ENCODE measurements at regions not wholly inside any gene's neighbourhood (a gene's known extent, or its start where the extent isn't known, plus 50 kb on each side); places are given as distances from the start of the nearest gene placed in this dataset.

- TF ChIP-seq CTCF (conservative IDR thresholded peaks at IDR 0.05; ENCODE audit: low read depth, low read length), result no peak
- no peak for TF ChIP-seq POLR2A (IDR thresholded peaks at IDR 0.05; ENCODE audit: low read depth, low read length)
- no peak for TF ChIP-seq RAD21 (IDR thresholded peaks at IDR 0.05; ENCODE audit: low read length)
- TF ChIP-seq ELK1 (IDR thresholded peaks at IDR 0.05; ENCODE audit: borderline replicate concordance, low read depth, low read length), result no peak
- no peak for TF ChIP-seq MAFK (IDR thresholded peaks at IDR 0.05; ENCODE audit: low read depth, low read length)
These were observed 192.3 kb downstream of the C6orf118 start for GRCh38 chr6:165117121-165117520.

Measured in IMR-90 (cell line).